HL-60 (cell line): ENCODE measurements at regions not wholly inside any gene's neighbourhood (a gene's known extent, or its start where the extent isn't known, plus 50 kb on each side); places are given as distances from the start of the nearest gene placed in this dataset.

Experiments used
- DNase-seq, 2 experiments: peaks; one replicate each; pipeline ENCODE4 v3.0.0-alpha.2; 2010 to 2020; ENCODE audit warnings: low read depth in 1 of 2, low spot score in 1 of 2
- H3K27ac ChIP-seq: fragments of 250-450 bp; sonication (Bioruptor Pico); replicated peaks from 2 replicates; pipeline ENCODE4 v1.5.1; 2020; ENCODE audit warnings: mild to moderate bottlenecking, moderate library complexity
- H3K27me3 ChIP-seq: fragments of 250-450 bp; sonication (Bioruptor Pico); 2 replicates; pipeline ENCODE4 v1.5.1; 2021; ENCODE audit warnings: mild to moderate bottlenecking, moderate library complexity; ENCODE audit not compliant: insufficient read depth, poor library complexity, severe bottlenecking
- H3K4me3 ChIP-seq: replicated peaks from 2 replicates; pipeline ENCODE4 v1.5.1; 2011; ENCODE audit warnings: mild to moderate bottlenecking, control low read depth, low read length; ENCODE audit not compliant: insufficient read depth
- CTCF ChIP-seq: IDR thresholded peaks from one replicate; pipeline ENCODE4 v1.5.1; 2011; ENCODE audit warnings: low read length, control low read depth, inconsistent platforms; ENCODE audit not compliant: insufficient read depth
- GABPA ChIP-seq: IDR thresholded peaks from 2 replicates; pipeline ENCODE4 v1.6.1; 2012; ENCODE audit warnings: low read depth
- POLR2AphosphoS5 ChIP-seq: IDR thresholded peaks from 2 replicates; pipeline ENCODE4 v1.6.1; 2012; ENCODE audit warnings: low read depth
- REST ChIP-seq: IDR thresholded peaks from 2 replicates; pipeline ENCODE4 v1.6.1; 2012; ENCODE audit warnings: low read depth; ENCODE audit not compliant: insufficient replicate concordance
- SPI1 ChIP-seq: IDR thresholded peaks from 2 replicates; pipeline ENCODE4 v1.6.1; 2012; ENCODE audit warnings: low read depth, mild to moderate bottlenecking, borderline replicate concordance

- Histone ChIP-seq H3K27me3 (no peaks in the 10 kb centered on the region), H3K4me3 (no peak overlapping the region), H3K27ac (no peak overlapping the region)
- no peak for DNase-seq
- TF ChIP-seq GABPA (no peak), SPI1 (no peak), REST (no peak), CTCF (no peak), POLR2AphosphoS5 (no peak)
Observed at GRCh38 chrX:98067611-98068010, 1183.9 kb downstream of the RPA4 start.

- no peak for DNase-seq
- no peaks in the 10 kb centered on the region for H3K27me3 ChIP-seq
- no peak for TF ChIP-seq SPI1
- TF ChIP-seq CTCF: no peak
- TF ChIP-seq GABPA: no peak
- no peak for TF ChIP-seq REST
- no peak for TF ChIP-seq POLR2AphosphoS5
- H3K4me3 ChIP-seq: no peak overlapping the region
- H3K27ac ChIP-seq: no peak overlapping the region
Observed at GRCh38 chrX:98068024-98068580, 1184.4 kb downstream of the RPA4 start.

- TF ChIP-seq GABPA (no peak), REST (no peak), SPI1 (no peak), POLR2AphosphoS5 (no peak), CTCF (no peak)
- no peak overlapping the region for H3K4me3 ChIP-seq
- no peaks in the 10 kb centered on the region for H3K27me3 ChIP-seq
- DNase-seq: no peak
- H3K27ac ChIP-seq: no peak overlapping the region
Observed at GRCh38 chrX:98071331-98071730, 1187.6 kb downstream of the RPA4 start.
